SK-N-MC (cell line): ENCODE measurements at regions not wholly inside any gene's neighbourhood (a gene's known extent, or its start where the extent isn't known, plus 50 kb on each side); places are given as distances from the start of the nearest gene placed in this dataset.

Experiments
- EZH2 ChIP-seq: fragments of 200-600 bp; sonication (generic); IDR thresholded peaks from one replicate; pipeline ENCODE4 v1.6.1; 2017; ENCODE audit warnings: antibody characterized with exemption
- POLR2AphosphoS5 ChIP-seq: IDR thresholded peaks from 2 replicates; pipeline ENCODE4 v1.6.1; 2012; ENCODE audit warnings: mild to moderate bottlenecking, low read depth, low read length, borderline replicate concordance

- TF ChIP-seq POLR2AphosphoS5 (no peak), EZH2 (no peak)
These were observed 336.5 kb upstream of the PRKCQ start for GRCh38 chr10:6916601-6917000.
